Uterus (tissue), 2 donors: ENCODE measurements at regions not wholly inside any gene's neighbourhood (a gene's known extent, or its start where the extent isn't known, plus 50 kb on each side); places are given as distances from the start of the nearest gene placed in this dataset.

Experiments used
- POLR2A ChIP-seq, 2 donors: fragments of 450-650 bp; IDR thresholded peaks; one replicate each; pipeline ENCODE4 v1.6.1; 2016; ENCODE audit warnings: antibody characterized with exemption in 2 of 2, mild to moderate bottlenecking in 1 of 2, moderate library complexity in 1 of 2
- TF ChIP-seq, protein P1 (sequence below), 4 experiments: fragments of 200-600 bp in 2 of 4; fragments of 450-650 bp in 2 of 4; sonication (generic) in 2 of 4; IDR thresholded peaks; one replicate each; pipeline ENCODE4 v1.5.1; 2016 to 2019; ENCODE audit warnings: antibody characterized with exemption in 4 of 4, mild to moderate bottlenecking in 2 of 4, moderate library complexity in 1 of 4

DNA sequence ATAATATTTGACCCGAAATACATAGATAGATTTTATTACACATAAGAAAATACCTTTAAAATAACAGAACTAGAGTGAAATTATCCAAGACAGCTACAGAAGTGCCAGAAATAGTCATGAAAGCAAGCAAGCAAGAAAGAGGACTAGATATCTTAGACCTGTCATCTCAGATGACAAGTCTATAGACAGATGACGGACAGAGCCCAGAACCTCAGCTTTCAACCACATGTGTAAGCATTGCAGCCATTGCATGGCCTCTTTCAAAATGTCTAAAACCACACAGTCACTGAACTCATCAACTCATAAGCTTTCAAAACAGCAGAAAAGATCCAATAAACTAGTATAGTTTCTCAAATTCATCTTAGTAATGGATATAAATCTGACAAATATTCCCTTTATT, 59.8 kb upstream of the FHIT start:
- TF ChIP-seq, protein P1, sequence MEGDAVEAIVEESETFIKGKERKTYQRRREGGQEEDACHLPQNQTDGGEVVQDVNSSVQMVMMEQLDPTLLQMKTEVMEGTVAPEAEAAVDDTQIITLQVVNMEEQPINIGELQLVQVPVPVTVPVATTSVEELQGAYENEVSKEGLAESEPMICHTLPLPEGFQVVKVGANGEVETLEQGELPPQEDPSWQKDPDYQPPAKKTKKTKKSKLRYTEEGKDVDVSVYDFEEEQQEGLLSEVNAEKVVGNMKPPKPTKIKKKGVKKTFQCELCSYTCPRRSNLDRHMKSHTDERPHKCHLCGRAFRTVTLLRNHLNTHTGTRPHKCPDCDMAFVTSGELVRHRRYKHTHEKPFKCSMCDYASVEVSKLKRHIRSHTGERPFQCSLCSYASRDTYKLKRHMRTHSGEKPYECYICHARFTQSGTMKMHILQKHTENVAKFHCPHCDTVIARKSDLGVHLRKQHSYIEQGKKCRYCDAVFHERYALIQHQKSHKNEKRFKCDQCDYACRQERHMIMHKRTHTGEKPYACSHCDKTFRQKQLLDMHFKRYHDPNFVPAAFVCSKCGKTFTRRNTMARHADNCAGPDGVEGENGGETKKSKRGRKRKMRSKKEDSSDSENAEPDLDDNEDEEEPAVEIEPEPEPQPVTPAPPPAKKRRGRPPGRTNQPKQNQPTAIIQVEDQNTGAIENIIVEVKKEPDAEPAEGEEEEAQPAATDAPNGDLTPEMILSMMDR (IDR thresholded peaks at IDR 0.05) = no peak
- no peak for TF ChIP-seq POLR2A (IDR thresholded peaks at IDR 0.05)
